GM21528 (cell line): ENCODE measurements at regions not wholly inside any gene's neighbourhood (a gene's known extent, or its start where the extent isn't known, plus 50 kb on each side); places are given as distances from the start of the nearest gene placed in this dataset.
"Not testable (repeated sequence)": the region's sequence is repeated elsewhere in the genome, so short reads cannot be mapped to it uniquely, and the experiment has no call there.

Source experiments
- ATAC-seq: cut with Tn5 transposase; IDR thresholded peaks from one replicate; pipeline ENCODE4 v1.9.1; 2021; ENCODE audit warnings: mild to moderate bottlenecking, moderate library complexity; ENCODE audit not compliant: unreplicated experiment, low FRiP score

- ATAC-seq: no peak
These were observed 110.2 kb downstream of the FAM53A start for GRCh38 chr4:1573830-1574459.

GRCh38 chr4:1572964-1573720, 111.0 kb downstream of the FAM53A start:
- ATAC-seq: no peak

GRCh38 chr4:1572521-1572920, 111.6 kb downstream of the FAM53A start:
- no peak for ATAC-seq

DNA sequence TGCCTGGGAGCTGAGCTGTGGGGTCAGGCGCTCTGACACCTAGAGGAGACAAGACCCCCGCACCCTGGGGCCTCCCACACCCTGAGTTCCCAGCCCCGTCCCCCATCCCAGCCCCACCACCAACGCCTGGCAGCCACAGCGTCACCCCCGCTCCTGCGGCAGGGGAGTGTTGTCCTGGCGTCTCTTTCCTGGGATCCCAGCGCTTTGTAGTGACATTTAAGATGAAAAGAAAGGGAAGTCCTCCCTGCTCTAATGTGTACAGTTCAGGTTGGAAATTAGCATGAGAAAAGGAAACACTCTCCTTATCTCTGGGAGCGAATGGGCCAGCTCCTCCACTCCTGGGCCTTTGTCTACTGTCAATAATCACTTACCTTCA, 112.1 kb downstream of the FAM53A start:
- ATAC-seq: no peak

- ATAC-seq: no peak
These were observed 112.7 kb downstream of the FAM53A start for GRCh38 chr4:1571165-1572009.

DNA sequence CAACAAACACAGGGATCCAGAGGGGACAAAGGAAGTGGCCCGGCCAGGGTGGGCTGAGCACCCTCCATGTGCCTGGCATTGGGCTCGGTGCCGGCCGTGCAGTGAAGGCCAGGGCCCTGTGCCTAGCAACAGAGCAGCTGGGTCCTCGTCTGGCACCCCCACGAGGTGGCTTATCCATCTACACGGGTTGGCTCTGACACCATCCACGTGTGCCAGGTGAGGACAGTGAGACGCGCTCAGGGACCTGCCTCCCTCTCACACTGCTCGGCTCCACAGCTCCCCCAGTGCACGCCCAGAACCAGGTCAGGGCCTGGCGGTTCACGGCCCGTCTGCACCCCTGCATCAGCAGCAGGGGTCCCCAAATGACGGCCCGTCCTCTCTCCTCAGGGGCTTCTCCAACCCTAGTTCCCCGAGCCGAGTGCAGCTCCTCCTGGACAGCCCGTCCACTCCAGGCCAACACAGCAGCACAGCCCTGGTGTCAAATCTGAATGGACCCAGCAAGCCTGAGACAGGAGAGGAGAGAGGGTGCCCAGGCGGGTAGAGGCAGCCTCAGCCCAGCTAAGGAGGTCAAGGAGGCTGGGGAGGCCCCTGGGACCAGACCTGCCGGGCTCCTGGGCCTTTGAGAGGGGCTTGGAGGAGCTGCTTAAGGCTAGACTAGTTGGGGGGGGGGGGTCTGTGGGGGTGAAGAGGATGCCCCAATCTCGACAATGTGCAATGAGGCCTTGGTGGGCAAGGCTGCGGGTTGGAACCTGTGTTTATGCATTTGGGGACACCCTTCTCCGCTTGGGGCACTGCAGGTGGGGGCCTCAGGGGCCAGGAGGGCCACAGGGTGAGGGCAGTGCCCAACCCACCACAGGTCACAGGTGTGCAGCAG, 113.6 kb downstream of the FAM53A start:
- ATAC-seq: no peak

GRCh38 chr4:1569461-1570151, 114.5 kb downstream of the FAM53A start:
- ATAC-seq: no peak

GRCh38 chr4:1568855-1569460, 115.2 kb downstream of the FAM53A start:
- no peak for ATAC-seq

GRCh38 chr4:1567808-1568581, 116.1 kb downstream of the FAM53A start:
- ATAC-seq: no peak

DNA sequence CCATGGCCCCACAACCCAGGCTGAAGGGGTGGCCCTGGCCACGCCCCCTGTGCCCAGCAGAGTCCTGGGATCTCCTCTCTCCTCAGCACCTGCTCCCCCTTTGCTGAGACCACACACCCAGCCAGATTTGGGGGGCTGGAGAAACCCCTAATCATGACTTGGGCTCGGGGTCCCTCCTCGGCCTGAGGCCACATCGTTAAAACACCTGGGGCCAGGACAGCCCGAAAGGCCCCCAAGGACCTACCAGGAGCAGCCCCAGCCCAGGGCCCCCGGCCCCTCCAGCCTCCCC, 116.7 kb downstream of the FAM53A start:
- ATAC-seq: no peak

DNA sequence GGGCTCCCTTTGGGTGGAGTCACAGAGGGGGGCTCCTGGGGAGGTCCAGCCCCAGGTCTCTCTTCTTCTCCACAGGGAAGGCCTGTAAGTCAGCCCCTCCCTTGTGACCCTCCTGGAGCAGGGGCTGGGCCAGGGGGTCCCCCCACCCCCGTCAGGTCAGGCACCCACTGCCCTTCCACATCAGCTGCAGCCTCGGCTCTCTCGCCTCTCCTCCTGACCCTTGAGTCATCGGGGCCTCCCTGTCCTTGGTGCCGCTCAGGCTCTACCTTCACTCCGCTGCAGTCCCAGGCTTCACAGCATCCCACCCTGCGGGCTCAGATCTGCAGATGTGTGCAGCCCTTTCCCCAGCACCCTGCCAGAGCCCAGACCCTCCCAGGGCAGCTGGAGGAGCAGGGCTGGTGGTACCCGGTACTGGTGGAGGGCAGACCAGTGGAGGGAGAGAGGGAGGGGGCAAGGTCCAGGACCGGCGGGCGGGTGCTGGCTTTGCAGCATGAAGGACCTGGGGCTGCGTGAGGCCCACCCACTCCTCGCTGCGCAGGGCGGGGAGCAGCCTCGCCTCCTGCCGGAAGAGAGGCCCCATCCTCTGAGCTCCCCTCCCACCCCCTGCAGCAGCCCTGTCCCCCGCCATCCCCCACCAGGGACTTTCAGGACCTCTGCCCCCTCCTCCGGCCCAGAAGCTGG, 117.1 kb downstream of the FAM53A start:
- ATAC-seq: no peak

GRCh38 chr4:1566301-1566837, 117.7 kb downstream of the FAM53A start:
- not testable (repeated sequence) for ATAC-seq

GRCh38 chr4:1565598-1566295, 118.4 kb downstream of the FAM53A start:
- ATAC-seq: no peak

DNA sequence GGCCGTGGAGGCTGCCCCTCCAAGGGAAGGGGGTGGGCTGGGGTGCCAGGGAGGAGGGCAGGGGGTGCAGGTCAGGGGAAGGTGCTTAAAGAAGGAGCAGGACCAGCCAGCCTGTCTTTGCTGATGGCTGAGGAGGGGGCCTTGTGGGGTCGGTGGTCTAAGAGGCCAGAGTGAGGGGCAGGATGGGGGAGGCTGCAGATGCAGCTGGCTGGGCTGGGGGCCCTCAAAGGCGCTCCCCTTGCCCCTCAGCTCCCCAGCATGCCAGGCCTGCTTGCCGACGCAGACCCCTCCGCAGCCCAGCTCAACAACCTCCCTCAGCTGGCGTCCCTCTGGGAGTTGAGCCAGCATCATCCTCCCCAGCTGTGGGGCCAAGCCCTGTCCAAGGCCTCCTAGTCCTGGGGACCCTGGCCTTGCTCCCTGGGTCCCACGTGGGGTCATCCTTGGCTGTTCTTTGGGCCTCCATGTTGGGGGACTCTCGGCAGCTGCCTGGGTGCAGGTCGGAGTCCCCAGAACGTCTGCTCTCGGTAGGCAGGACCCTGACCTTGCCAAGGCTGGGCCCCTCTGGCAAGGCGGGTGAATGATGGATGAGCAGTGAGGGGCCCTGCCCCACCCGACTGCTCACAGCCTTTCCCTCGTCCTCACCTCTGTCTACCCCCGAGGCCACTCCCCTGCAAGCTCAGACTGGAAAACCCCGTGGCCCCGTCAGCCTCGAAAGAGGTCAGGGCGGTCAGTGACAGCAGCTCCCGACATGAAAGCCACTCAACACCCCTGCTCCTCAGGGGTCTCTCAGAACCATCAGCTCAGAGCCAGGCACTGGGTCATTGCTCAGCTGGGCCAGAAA, 119.4 kb downstream of the FAM53A start:
- ATAC-seq: no peak

DNA sequence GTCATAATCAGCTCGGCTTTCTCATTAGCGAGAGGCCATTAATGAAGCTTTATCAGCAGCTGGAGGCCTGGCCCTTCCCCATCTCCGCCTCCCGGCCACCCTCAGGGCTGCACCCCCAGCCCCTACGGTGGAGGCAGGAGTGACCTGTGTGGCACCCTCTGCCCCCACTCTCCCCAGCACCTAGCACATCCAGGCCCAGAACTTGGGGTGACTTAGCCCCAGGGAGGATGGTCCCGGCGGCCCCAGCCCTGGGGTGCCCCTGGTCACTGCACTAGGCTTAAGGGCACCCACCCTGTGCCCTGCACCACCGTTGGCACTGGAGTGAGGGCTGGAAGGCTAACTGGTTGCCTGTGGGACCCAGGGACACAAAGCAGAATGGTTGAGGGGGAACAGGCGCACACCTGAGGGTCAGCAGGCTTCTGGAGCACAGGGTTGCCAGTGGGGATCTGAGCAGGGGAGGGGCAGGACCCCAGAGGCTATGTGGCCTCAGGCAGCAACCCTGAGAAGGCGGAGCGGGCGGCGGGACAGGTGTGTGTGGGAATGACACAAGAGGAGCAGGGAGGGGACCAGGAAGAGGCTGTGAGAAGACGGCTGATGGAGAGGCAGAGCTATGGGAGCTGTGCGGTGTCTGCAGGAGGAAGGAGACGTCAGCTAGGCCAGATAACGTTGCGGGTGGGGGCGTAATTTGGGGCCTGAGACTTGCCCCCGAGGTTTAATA, 120.2 kb downstream of the FAM53A start:
- ATAC-seq: no peak

GRCh38 chr4:1563241-1563640, 120.9 kb downstream of the FAM53A start:
- no peak for ATAC-seq
